Pancreas (tissue), 10 donors: ENCODE measurements at regions not wholly inside any gene's neighbourhood (a gene's known extent, or its start where the extent isn't known, plus 50 kb on each side); places are given as distances from the start of the nearest gene placed in this dataset.
A peak's percentile ranks its signal among the peaks of the same experiment; 100 is the strongest.

Experiments
- ATAC-seq, 4 donors: fragments of 200-7000 bp; cut with Tn5 transposase; one replicate each; pipeline versions ENCODE4 v1.8.0 to v1.9.1; 2020; ENCODE audit warnings: mild to moderate bottlenecking in 4 of 4, moderate library complexity in 4 of 4
- DNase-seq, 6 donors: peaks; one replicate each; pipeline ENCODE4 v3.0.0-alpha.2; 2020
- FAIRE-seq: peaks from 2 replicates; lab custom pipeline; 2012; peaks lifted over from hg19 to GRCh38; lab: Jason Lieb, UNC
- H3K27ac ChIP-seq, 4 donors: fragments of 200-600 bp; sonication (generic); 1 replicate in 3 of 4; 2 replicates in 1 of 4; pipeline versions ENCODE4 v1.5.0 to v1.8.0; 2020
- H3K27me3 ChIP-seq, 4 donors: fragments of 200-600 bp; one replicate each; pipeline ENCODE4 v1.8.0; 2021
- H3K36me3 ChIP-seq, 3 donors: fragments of 200-600 bp; sonication (generic) in 1 of 3; one replicate each; pipeline versions ENCODE4 v1.5.0 to v1.8.0; 2020 to 2021
- H3K4me1 ChIP-seq, 3 donors: fragments of 200-600 bp; one replicate each; pipeline ENCODE4 v1.8.0; 2021
- H3K4me3 ChIP-seq, 4 donors: fragments of 200-600 bp; sonication (generic) in 2 of 4; one replicate each; pipeline versions ENCODE4 v1.5.0 to v1.8.0; 2020 to 2021
- H3K9me3 ChIP-seq, 4 donors: fragments of 200-600 bp; one replicate each; pipeline ENCODE4 v1.8.0; 2021
- CTCF ChIP-seq, 4 donors: fragments of 200-600 bp; sonication (generic) in 3 of 4; IDR thresholded peaks; one replicate each; pipeline versions ENCODE4 v1.5.0 to v1.8.0; 2021; ENCODE audit warnings: antibody characterized with exemption in 4 of 4
- WGBS, 2 donors: extraction: QIAGEN DNeasy Blood & Tissue Kit; methylation state at CpG; one replicate each; pipeline ENCODE4 v1.1.7; 2013; 5-methylcytosine and 5-hydroxymethylcytosine counted together
- intact Hi-C, 3 donors: fragments of 100-400 bp; cut with DNase I; formaldehyde crosslinking; loops; one replicate each; pipeline versions ENCODE4 v1.11.1 to v1.14.2; 2022
- donor health status: healthy with polysubstance abuse.
- donor health status: DM: no; HTN: no; CAD: no; lungs with moderate emphysema.
- donor health status: DM: no; HTN: no; CAD: no.
- donor health status: control.
- donor health status: control.
- donor health status: Bipolar disorder and iron deficiency.
- donor health status: DM: yes; HTN: yes; CAD: no.
- donor health status: DM: no; HTN: no; CAD: no.
- donor health status: DM: no; HTN: no; CAD: no.
- donor health status: DM: yes; HTN: yes; CAD: no.

GRCh38 chr16:88316151-88316550, 66.6 kb upstream of the ZNF469 start:
- no peak for ATAC-seq
- Histone ChIP-seq H3K9me3 (no peaks in the 10 kb centered on the region), H3K27ac (no peak overlapping the region), H3K4me1 (no peaks in the 10 kb centered on the region), H3K36me3 (no peaks in the 10 kb centered on the region), H3K27me3 (no peaks in the 10 kb centered on the region), H3K4me3 (no peak overlapping the region)
- no peak for FAIRE-seq
- intact Hi-C loops, result no loop called here
- DNase-seq, result no peak
- TF ChIP-seq CTCF (IDR thresholded peaks at IDR 0.05), result no peak
- WGBS, 2 donors, result 61 to 68% methylated on average over 17 of the region's 17 CpGs

GRCh38 chr16:88316941-88317612, 65.7 kb upstream of the ZNF469 start:
- Histone ChIP-seq H3K9me3 (no peaks in the 10 kb centered on the region), H3K4me3 (no peak overlapping the region), H3K4me1 (no peaks in the 10 kb centered on the region), H3K27ac (no peak overlapping the region), H3K27me3 (no peaks in the 10 kb centered on the region), H3K36me3 (no peaks in the 10 kb centered on the region)
- DNase-seq (peak in 1 of 6 donors; percentile 27), FAIRE-seq (no peak), ATAC-seq (no peak)
- intact Hi-C loops, result no loop called here
- WGBS, 2 donors, result 62 to 70% methylated on average over 18 of the region's 18 CpGs
- no peak for TF ChIP-seq CTCF (IDR thresholded peaks at IDR 0.05)

- WGBS, 2 donors, result 72 to 77% methylated on average over 11 of the region's 11 CpGs
Observed at GRCh38 chr16:88317613-88317965, 65.2 kb upstream of the ZNF469 start.

GRCh38 chr16:88318051-88318450, 64.7 kb upstream of the ZNF469 start:
- Histone ChIP-seq H3K9me3 (no peaks in the 10 kb centered on the region), H3K4me1 (no peaks in the 10 kb centered on the region), H3K36me3 (no peaks in the 10 kb centered on the region), H3K27ac (no peak overlapping the region), H3K27me3 (no peaks in the 10 kb centered on the region), H3K4me3 (no peak overlapping the region)
- TF ChIP-seq CTCF (IDR thresholded peaks at IDR 0.05), result no peak
- DNase-seq, result peak in 1 of 6 donors; percentile 49
- no peak for FAIRE-seq
- ATAC-seq, result no peak
- intact Hi-C loops, result no loop called here
- WGBS, 2 donors, result 68 to 75% methylated on average over 14 of the region's 14 CpGs

More at GRCh38 chr16:88317613-88317965, 65.2 kb upstream of the ZNF469 start:
- H3K27me3 ChIP-seq, result no peaks in the 10 kb centered on the region
- no peak for TF ChIP-seq CTCF (IDR thresholded peaks at IDR 0.05)
- DNase-seq (peak in 1 of 6 donors; percentile 16), FAIRE-seq (no peak), ATAC-seq (no peak)
- intact Hi-C loops, result no loop called here
- H3K36me3 ChIP-seq, result no peaks in the 10 kb centered on the region
- no peak overlapping the region for H3K4me3 ChIP-seq
- no peaks in the 10 kb centered on the region for H3K4me1 ChIP-seq
- H3K27ac ChIP-seq, result no peak overlapping the region
- H3K9me3 ChIP-seq, result no peaks in the 10 kb centered on the region

GRCh38 chr16:88318521-88318920, 64.2 kb upstream of the ZNF469 start:
- Histone ChIP-seq H3K36me3 (no peaks in the 10 kb centered on the region), H3K27me3 (no peaks in the 10 kb centered on the region), H3K4me1 (no peaks in the 10 kb centered on the region), H3K9me3 (no peaks in the 10 kb centered on the region), H3K4me3 (no peak overlapping the region), H3K27ac (no peak overlapping the region)
- WGBS, 2 donors, result 59 to 68% methylated on average over 13 to 14 of the region's 14 CpGs
- ATAC-seq (peak in 1 of 4 donors; percentile 22), DNase-seq (peak in 1 of 6 donors; percentile 39), FAIRE-seq (no peak)
- intact Hi-C loops, result no loop called here
- no peak for TF ChIP-seq CTCF (IDR thresholded peaks at IDR 0.05)
